ENCODE measurements at regions not wholly inside any gene's neighbourhood (a gene's known extent, or its start where the extent isn't known, plus 50 kb on each side); places are given as distances from the start of the nearest gene placed in this dataset.

DNA sequence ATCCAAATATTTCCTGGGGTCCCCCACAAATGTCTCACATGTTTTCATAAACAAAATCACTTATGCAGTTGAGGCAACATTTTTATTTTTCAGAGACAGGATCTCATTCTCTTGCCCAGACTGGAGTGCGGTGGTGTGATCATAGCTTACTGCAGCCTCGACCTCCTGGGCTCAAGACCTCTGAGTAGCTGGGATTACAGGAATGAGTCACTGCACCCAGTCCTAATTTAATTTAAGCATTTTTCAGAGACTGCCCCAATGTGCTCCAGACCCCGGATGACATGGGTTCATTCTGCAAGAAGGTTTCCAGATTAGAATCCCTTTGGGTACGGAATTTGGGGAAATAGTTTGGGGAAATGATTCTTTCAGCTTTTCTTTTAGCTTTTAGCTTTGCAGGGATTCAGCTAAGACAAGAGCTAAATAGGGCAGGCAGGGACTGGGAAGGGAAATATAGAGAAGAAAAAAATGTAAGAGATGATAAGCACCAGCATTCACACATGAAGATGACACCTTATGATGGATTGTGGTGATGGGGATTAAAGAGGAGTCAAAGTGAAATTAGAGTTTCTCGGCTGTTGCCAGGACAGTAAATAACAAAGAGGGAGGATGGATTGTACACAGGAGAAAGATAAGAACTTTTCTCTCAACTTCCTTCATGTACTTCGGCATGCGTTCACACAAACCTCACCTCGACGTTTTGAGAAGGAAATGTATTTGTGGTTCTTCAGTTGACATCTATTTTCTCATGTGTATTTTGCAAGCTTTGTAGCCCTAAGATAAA lies 169.4 kb upstream of the TAB2 start:
- no peak for DNase-seq (ENCODE audit: low read depth in 3 of 3, low spot score in 1 of 3)

- no peak for DNase-seq (ENCODE audit: low read depth in 3 of 3, low spot score in 1 of 3)
Observed at GRCh38 chr6:149149653-149150052, 167.9 kb upstream of the TAB2 start.

DNA sequence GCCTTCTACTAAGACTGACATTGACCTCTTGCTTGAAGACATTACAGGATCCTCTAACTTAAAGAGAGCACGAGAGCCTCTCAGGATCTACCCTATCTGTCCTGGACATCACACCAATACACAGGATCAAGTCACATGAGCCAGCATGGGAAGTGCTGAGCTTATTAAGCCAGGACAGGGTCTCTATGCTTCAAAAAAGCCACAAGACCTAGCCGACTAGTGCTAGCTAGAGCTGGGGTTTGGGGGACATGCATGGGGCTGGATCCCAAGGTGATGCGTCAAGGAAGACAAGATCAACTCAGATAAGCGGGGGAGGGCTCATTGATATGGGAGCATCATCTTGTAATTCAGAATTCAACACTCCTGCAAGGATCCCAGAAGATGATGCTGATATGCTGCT lies 167.2 kb upstream of the TAB2 start:
- DNase-seq (ENCODE audit: low read depth in 3 of 3, low spot score in 1 of 3) = no peak

GRCh38 chr6:149150801-149151398 lies 166.6 kb upstream of the TAB2 start:
- DNase-seq (ENCODE audit: low read depth in 3 of 3, low spot score in 1 of 3) = no peak

- DNase-seq (ENCODE audit: low read depth in 3 of 3, low spot score in 1 of 3) = no peak
Observed at GRCh38 chr6:149152521-149152920, 165.0 kb upstream of the TAB2 start.

DNA sequence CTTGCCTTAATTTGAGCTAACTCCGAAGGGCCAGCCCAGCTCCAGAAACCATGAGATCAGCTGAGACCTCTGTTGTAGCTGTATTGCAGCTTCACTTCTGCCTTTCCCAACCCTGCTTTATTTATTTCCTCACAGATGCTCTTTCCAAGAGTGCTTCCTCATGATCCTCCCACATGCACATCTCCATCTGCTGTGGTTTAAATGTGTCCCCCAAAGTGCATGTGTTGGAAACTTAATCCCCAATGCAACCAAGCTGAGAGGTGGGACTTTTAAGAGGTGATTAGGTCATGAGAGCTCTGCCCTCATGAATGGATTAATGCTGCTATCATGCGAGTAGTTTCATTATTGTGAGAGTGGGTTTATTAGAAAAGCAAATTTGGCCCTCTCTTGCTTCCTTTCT lies 164.4 kb upstream of the TAB2 start:
- DNase-seq (ENCODE audit: low read depth in 3 of 3, low spot score in 1 of 3) = no peak

GRCh38 chr6:149153693-149154092 lies 163.8 kb upstream of the TAB2 start:
- no peak for DNase-seq (ENCODE audit: low read depth in 3 of 3, low spot score in 1 of 3)

GRCh38 chr6:149154261-149154821 lies 163.2 kb upstream of the TAB2 start:
- no peak for DNase-seq (ENCODE audit: low read depth in 3 of 3, low spot score in 1 of 3)

GRCh38 chr6:149157126-149157525 lies 160.4 kb upstream of the TAB2 start:
- no peak for DNase-seq (ENCODE audit: low read depth in 3 of 3, low spot score in 1 of 3)

DNA sequence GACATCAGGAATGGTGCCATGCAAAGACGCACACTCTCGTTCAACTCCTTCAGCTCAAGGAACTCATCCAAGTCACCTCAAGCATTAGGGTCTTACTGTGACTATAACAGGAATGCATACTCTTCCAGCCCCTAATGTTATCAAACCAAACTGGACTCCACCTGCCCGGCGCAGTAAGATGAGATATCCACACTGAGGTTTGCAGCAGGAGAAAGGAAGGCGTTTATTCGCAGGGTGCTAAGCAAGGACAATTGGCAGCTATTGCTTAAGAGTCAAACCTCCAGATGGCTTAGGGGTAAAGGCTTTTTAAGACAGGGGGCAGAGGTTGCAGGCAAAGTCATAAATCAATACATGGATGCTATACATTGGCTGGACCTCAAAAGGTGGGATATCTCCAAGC lies 159.4 kb upstream of the TAB2 start:
- no peak for DNase-seq (ENCODE audit: low read depth in 3 of 3, low spot score in 1 of 3)

DNA sequence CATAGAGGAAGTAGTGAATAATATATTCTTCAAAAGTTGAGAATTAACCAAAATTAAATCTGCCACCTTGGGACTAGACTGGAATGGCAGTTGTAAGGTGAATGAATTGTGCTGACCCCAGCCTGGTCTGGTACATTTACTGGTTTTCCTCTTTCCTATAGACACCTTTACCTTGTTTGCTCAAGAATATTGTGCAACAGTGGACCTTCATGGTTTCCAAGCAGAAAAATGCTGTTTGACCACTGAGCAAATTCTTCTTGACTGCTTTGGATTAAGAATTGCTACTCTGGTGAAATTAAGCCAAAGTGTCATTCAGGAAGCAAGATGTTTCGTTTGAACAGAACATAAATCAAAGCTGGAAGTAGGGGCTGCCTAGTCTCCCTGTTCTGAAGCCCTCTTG lies 156.6 kb upstream of the TAB2 start:
- no peak for DNase-seq (ENCODE audit: low read depth in 3 of 3, low spot score in 1 of 3)

DNA sequence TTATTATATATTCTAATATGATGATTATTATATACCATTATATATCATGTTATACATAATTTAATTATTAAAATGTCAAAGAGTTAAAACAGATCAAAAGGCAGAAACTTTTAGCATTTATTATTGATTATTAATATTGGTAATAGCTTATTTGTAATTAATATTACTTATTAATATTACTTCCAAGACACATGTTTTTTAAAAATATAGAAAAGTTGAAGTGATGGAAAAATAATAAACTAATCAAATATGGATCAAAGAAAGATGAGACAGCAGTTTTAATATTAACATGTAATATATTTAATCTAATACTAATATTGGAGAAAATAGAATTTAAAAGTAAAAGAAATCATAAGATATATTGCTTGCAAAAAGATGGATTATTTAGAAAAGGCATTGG lies 154.6 kb upstream of the TAB2 start:
- DNase-seq (ENCODE audit: low read depth in 3 of 3, low spot score in 1 of 3) = no peak

DNA sequence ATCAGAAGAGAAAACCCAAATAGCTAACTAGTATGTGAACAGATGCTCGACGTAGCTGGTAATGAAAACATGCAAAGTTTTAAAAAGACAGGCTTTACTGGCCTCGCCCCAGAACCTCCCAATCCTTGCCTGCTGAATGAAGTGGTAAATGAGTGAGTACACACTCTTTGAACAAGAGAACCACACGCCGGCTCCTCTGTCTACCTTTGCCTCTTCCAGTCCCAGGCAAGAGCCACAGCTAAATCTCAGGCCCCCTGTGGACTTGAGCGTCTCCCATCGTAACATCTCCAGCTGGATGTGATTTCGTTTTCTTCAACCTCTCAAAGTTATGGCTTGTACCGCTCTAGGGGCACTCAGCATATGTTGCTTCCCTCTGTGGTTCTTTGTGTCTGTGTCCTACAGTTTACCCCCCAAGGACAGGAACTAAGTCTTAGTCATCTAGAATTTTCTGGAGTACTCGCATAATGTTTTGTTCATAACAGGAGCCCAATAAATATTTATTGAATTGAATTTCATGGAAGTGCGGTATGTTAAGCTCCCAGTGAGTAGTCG lies 153.2 kb upstream of the TAB2 start:
- no peak for DNase-seq (ENCODE audit: low read depth in 3 of 3, low spot score in 1 of 3)

DNA sequence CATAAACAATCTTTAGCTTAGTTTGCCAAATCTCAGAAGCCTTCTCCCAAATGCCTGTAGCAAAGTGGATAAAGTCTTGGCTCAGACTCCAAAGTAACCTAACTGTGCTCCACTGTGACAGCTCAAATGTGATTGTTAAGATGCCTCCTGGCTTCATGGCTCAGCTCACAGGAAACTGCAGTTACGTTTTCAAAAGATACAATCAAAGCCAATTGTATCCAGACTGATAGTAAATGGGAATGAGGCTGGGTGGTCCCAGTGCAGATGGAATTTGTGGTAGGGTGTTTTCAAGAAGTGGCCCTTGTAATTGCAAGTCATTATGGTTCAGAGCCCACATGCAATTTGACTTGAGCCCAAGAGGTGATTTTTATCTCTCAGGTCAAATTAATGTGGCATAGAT lies 151.2 kb upstream of the TAB2 start:
- no peak for DNase-seq (ENCODE audit: low read depth in 3 of 3, low spot score in 1 of 3)

- no peak for DNase-seq (ENCODE audit: low read depth in 3 of 3, low spot score in 1 of 3)
Observed at GRCh38 chr6:149166747-149167146, 150.8 kb upstream of the TAB2 start.

- DNase-seq (ENCODE audit: low read depth in 3 of 3, low spot score in 1 of 3) = no peak
Observed at GRCh38 chr6:149168968-149169367, 148.5 kb upstream of the TAB2 start.

DNA sequence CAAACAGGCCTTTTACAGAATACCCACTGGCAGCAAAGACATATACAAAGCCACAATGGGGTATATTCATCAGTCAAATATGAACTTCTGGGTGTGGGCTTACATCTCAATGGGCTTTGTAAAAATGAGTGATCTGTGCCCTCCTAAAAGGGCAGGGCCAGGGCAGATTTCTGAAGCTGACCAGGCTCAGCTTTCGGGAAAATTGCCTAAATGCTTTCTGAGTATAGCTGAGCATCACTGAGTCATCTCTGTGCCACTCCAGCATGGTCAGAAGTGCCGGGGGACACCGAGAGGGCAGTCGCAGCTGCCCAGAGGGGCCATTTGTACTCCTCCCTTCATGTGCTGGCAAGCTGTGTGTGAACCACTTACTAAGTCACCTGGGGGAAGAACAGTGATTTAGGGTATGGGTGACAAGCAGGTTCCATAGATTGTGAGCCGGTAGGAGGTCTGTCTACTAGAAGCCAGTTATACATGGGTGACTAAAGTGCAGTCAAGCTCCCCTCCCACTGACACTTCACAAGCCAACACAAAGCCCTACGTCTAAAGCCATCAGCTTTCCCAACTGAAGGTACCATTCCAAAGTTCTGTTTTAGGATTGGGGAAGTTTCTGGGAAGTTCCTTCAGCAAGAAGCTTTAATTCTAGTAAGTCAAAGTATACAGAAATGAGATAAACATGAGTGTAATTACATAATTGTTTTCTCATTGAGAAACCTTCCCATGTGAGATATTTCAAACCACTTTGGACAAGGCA lies 147.6 kb upstream of the TAB2 start:
- no peak for DNase-seq (ENCODE audit: low read depth in 3 of 3, low spot score in 1 of 3)

DNA sequence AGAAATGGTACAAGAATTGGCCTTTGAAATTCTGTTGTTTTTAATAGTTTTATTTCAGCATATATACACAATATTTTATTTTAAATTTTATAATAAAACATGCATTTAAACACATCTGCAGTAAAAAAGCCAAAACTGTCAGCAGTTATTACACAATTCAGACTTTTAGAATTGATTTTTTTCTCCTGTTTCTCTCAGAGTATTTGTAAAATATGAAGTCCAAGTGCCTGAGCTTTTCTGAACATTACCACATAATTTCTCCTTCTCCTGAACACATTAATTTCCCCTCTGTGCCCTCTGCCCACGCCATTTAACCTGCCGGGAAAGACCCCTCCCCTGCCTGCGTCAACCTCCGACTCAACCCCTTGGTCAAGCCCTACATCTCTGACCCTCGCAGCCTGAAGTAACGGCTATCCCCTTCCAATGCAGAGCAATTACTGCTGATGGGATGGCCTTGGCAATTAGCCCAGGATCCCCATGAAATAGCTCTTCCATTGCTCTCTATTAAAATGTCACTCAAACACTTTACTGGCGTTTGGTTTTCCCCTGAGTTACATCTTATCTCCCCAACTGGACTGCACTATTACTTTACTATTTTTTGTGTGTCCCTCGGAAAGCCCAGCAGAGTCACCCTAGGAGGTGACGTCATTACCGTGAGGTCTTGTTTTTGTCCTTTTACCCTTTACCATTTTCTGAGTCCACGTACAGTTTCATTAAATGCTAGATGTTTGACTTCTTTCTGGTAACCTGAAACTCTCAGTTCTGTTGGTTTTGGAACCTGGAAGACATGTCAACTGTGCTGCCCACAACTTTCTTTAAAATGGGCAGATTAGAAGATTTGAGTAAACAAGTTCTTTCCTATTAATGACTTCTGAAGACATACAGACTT lies 146.7 kb upstream of the TAB2 start:
- DNase-seq (ENCODE audit: low read depth in 3 of 3, low spot score in 1 of 3) = no peak

DNA sequence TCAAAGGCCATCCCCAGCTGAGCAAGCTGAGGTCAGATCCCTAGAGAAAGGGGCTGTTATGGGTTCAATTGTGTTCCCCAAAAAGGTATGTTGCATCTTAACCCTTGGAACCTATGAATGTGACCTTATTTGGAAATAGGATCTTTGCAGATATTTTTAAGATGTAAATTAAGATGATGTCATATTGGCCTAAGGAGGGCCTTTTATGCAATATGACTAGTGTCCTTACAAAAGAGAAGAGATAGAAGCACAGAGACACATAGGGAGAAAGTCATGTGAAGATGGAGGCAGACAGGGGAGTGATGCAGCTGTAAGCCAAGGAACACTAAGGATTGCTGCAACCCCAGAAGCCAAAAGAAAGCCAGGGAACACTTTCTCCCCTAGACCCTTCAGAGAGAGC lies 144.3 kb upstream of the TAB2 start:
- DNase-seq (ENCODE audit: low read depth in 3 of 3, low spot score in 1 of 3) = no peak

- DNase-seq (ENCODE audit: low read depth in 3 of 3, low spot score in 1 of 3) = no peak
Observed at GRCh38 chr6:149174962-149175361, 142.6 kb upstream of the TAB2 start.

Data from stimulated activated CD4-positive, alpha-beta T cell treated with anti-CD3 and anti-CD28 coated beads, TNF-alpha, amount 100 ng/mL, for 1 hour (primary cell).